ENCODE measurements at regions not wholly inside any gene's neighbourhood (a gene's known extent, or its start where the extent isn't known, plus 50 kb on each side); places are given as distances from the start of the nearest gene placed in this dataset.

GRCh38 chr5:166102947-166103346, 2188.5 kb upstream of the WWC1 start:
- ChIA-PET CTCF (no interaction called here), POLR2A (no interaction called here)
- no peaks in the 10 kb centered on the region for H3K4me1 Mint-ChIP-seq
- TF ChIP-seq, protein P1, sequence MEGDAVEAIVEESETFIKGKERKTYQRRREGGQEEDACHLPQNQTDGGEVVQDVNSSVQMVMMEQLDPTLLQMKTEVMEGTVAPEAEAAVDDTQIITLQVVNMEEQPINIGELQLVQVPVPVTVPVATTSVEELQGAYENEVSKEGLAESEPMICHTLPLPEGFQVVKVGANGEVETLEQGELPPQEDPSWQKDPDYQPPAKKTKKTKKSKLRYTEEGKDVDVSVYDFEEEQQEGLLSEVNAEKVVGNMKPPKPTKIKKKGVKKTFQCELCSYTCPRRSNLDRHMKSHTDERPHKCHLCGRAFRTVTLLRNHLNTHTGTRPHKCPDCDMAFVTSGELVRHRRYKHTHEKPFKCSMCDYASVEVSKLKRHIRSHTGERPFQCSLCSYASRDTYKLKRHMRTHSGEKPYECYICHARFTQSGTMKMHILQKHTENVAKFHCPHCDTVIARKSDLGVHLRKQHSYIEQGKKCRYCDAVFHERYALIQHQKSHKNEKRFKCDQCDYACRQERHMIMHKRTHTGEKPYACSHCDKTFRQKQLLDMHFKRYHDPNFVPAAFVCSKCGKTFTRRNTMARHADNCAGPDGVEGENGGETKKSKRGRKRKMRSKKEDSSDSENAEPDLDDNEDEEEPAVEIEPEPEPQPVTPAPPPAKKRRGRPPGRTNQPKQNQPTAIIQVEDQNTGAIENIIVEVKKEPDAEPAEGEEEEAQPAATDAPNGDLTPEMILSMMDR (IDR thresholded peaks at IDR 0.05), result no peak
- TF ChIP-seq EZH2 (IDR thresholded peaks at IDR 0.05; ENCODE audit: borderline replicate concordance, insufficient read depth, low read depth, low read length, poor library complexity, severe bottlenecking), result no peak
- DNase-seq, result no peak
- no peak overlapping the region for H3K4me3 Mint-ChIP-seq
- H3K9ac ChIP-seq (ENCODE audit: low read length), result no peak overlapping the region
- no peaks in the 10 kb centered on the region for H3K27me3 Mint-ChIP-seq
- H3K4me1 ChIP-seq (ENCODE audit: control insufficient read depth in 2 of 2, insufficient read depth in 2 of 2, low read length in 2 of 2), result no peaks in the 10 kb centered on the region
- no peak overlapping the region for H3K27ac ChIP-seq (ENCODE audit: low read length in 2 of 2)
- no peak overlapping the region for H2AFZ ChIP-seq (ENCODE audit: insufficient read depth, low read depth, low read length, poor library complexity, severe bottlenecking)
- no peak overlapping the region for H3K4me2 ChIP-seq (replicated peaks; ENCODE audit: low read depth, low read length, poor library complexity, severe bottlenecking)
- 96% methylated on average over 9 of the region's 10 CpGs for WGBS (ENCODE audit: insufficient coverage)
- ATAC-seq (ENCODE audit: low read depth), result no peak
- intact Hi-C loops (cut with micrococcal nuclease), result no loop called here
- peaks cover 0 to 9% (median 0%) of the 10 kb centered on the region in 3 donors for H3K9me3 ChIP-seq (ENCODE audit: control extremely low read depth in 1 of 3, control insufficient read depth in 2 of 3, insufficient read depth in 1 of 3, low read length in 2 of 3)
- H3K79me2 ChIP-seq (ENCODE audit: control insufficient read depth, insufficient read depth, low read length), result no peaks in the 10 kb centered on the region
- no peaks in the 10 kb centered on the region for H3K27me3 ChIP-seq (replicated peaks in 1 of 4; ENCODE audit: control extremely low read depth in 1 of 4, control insufficient read depth in 3 of 4, insufficient read depth in 4 of 4, low read length in 3 of 4)
- no peaks in the 10 kb centered on the region for H4K20me1 ChIP-seq (ENCODE audit: control insufficient read depth, insufficient read depth, low read length, poor library complexity, severe bottlenecking)
- no peaks in the 10 kb centered on the region for H3K9me3 Mint-ChIP-seq (ENCODE audit: insufficient read depth)
- H3K4me3 ChIP-seq (ENCODE audit: control extremely low read depth in 1 of 5, extremely low read depth in 1 of 5, insufficient read depth in 1 of 5, low read depth in 2 of 5, low read length in 4 of 5), result no peak overlapping the region
- no peak overlapping the region for H3K27ac Mint-ChIP-seq
- no peaks in the 10 kb centered on the region for H3K36me3 ChIP-seq (replicated peaks in 1 of 2; ENCODE audit: control extremely low read depth in 1 of 2, control insufficient read depth in 1 of 2, extremely low read depth in 1 of 2, insufficient read depth in 2 of 2, low read length in 1 of 2)

DNA sequence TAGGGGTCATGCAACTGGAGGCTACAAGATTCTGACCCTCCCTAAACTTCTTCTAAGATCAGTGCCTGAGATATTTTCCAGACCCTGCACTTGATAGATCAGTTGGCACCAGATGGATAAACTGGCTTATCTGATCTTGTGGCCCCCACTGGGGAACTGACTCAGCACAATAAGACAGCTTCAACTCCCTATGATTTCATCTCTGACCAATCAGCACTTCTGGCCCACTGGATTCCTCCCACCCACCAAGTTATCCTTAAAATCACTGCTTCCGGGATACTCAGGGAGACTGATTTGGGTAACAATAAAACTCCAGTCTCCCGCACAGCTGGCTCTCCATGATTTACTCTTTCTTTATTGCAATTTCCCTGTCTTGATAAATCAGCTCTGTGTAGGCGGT, 2180.4 kb upstream of the WWC1 start:
- WGBS (ENCODE audit: insufficient coverage), result 90% methylated on average over 2 of the region's 3 CpGs
- H3K27me3 Mint-ChIP-seq, result no peaks in the 10 kb centered on the region
- TF ChIP-seq EZH2 (IDR thresholded peaks at IDR 0.05; ENCODE audit: borderline replicate concordance, insufficient read depth, low read depth, low read length, poor library complexity, severe bottlenecking), result no peak
- TF ChIP-seq, protein P1 (IDR thresholded peaks at IDR 0.05), result no peak
- ChIA-PET CTCF (no interaction called here), POLR2A (no interaction called here)
- H3K4me3 Mint-ChIP-seq, result no peak overlapping the region
- Histone ChIP-seq H3K36me3 (replicated peaks in 1 of 2; ENCODE audit: control extremely low read depth in 1 of 2, control insufficient read depth in 1 of 2, extremely low read depth in 1 of 2, insufficient read depth in 2 of 2, low read length in 1 of 2) (no peaks in the 10 kb centered on the region), H3K4me1 (ENCODE audit: control insufficient read depth in 2 of 2, insufficient read depth in 2 of 2, low read length in 2 of 2) (no peaks in the 10 kb centered on the region), H4K20me1 (ENCODE audit: control insufficient read depth, insufficient read depth, low read length, poor library complexity, severe bottlenecking) (no peaks in the 10 kb centered on the region), H3K4me2 (replicated peaks; ENCODE audit: low read depth, low read length, poor library complexity, severe bottlenecking) (no peak overlapping the region), H3K9ac (ENCODE audit: low read length) (no peak overlapping the region), H2AFZ (ENCODE audit: insufficient read depth, low read depth, low read length, poor library complexity, severe bottlenecking) (no peak overlapping the region), H3K27me3 (replicated peaks in 1 of 4; ENCODE audit: control extremely low read depth in 1 of 4, control insufficient read depth in 3 of 4, insufficient read depth in 4 of 4, low read length in 3 of 4) (no peaks in the 10 kb centered on the region), H3K27ac (ENCODE audit: low read length in 2 of 2) (no peak overlapping the region), H3K4me3 (ENCODE audit: control extremely low read depth in 1 of 5, extremely low read depth in 1 of 5, insufficient read depth in 1 of 5, low read depth in 2 of 5, low read length in 4 of 5) (no peak overlapping the region), H3K9me3 (ENCODE audit: control extremely low read depth in 1 of 3, control insufficient read depth in 2 of 3, insufficient read depth in 1 of 3, low read length in 2 of 3) (no peaks in the 10 kb centered on the region), H3K79me2 (ENCODE audit: control insufficient read depth, insufficient read depth, low read length) (no peaks in the 10 kb centered on the region)
- DNase-seq, result no peak
- no peak for ATAC-seq (ENCODE audit: low read depth)
- no peaks in the 10 kb centered on the region for H3K4me1 Mint-ChIP-seq
- intact Hi-C loops (cut with micrococcal nuclease), result no loop called here
- H3K9me3 Mint-ChIP-seq (ENCODE audit: insufficient read depth), result peaks cover 6% of the 10 kb centered on the region
- H3K27ac Mint-ChIP-seq, result no peak overlapping the region
